ENCODE measurements at regions not wholly inside any gene's neighbourhood (a gene's known extent, or its start where the extent isn't known, plus 50 kb on each side); places are given as distances from the start of the nearest gene placed in this dataset.
"Not testable (repeated sequence)": the region's sequence is repeated elsewhere in the genome, so short reads cannot be mapped to it uniquely, and the experiment has no call there.

GRCh38 chr1:148432318-148432717 lies 50.8 kb downstream of the PPIAL4G start:
- in situ Hi-C loops (cut with HindIII; ENCODE audit: low pct_ligation_motif_present, low sequenced_read_pairs); DNase-seq; H3K36me3 ChIP-seq (replicated peaks); H3K27me3 ChIP-seq (replicated peaks); H3K4me3 ChIP-seq (ENCODE audit: low read depth, low read length); H3K27ac ChIP-seq: not testable (repeated sequence)

DNA sequence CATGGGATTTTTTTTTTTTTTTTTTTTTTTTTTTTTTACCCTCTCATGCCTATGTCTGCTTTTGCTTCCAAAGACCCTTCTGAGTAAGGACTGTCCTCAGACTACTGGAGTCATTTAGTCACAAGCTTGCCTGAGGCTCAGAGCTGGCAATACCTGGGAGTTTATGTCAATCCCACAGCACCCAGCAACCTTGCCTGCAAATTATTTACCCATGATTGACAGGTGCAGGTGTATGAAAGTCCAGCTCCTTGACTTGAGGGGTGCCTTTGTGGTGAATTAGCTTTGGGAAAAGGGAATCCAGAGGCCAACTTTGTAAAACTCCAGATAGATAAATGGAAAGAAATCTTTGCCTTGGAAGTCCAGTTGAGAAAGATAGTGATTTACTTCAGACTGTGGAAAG lies 53.2 kb downstream of the PPIAL4G start:
- H3K27me3 ChIP-seq (replicated peaks); H3K27ac ChIP-seq; DNase-seq; H3K4me3 ChIP-seq (ENCODE audit: low read depth, low read length); in situ Hi-C loops (cut with HindIII; ENCODE audit: low pct_ligation_motif_present, low sequenced_read_pairs); H3K36me3 ChIP-seq (replicated peaks): not testable (repeated sequence)

DNA sequence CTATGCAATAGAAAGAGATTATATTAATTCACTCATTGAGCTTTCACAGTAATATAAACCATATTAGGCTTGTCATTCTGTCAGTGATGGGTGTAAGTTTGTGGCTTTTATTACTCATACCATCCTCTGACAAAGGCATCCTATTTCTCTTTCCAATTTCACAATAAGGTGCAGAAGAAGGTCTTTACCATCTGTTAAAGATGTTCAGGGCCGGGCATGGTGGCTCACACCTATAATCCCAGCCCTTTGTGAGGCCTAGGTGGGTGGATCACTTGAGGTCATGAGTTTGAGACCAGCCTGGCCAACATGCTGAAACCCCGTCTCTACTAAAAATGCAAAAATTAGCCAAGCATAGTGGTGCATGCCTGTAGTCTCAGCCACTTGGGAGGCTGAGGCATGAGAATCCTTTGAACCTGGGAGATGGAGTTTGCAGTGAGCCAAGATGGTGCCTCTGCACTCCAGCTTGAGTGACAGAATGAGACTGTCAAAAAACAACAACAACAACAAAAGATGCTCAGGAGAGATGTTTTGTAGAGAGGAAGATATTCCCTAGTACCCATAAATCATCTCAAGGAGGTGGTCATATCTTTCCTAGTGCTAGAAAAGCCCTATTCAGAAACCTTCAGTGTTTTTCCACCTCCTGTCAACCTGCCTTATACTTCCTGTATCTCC lies 56.0 kb downstream of the PPIAL4G start:
- in situ Hi-C loops (cut with HindIII; ENCODE audit: low pct_ligation_motif_present, low sequenced_read_pairs); DNase-seq; H3K4me3 ChIP-seq (ENCODE audit: low read depth, low read length); H3K27me3 ChIP-seq (replicated peaks); H3K36me3 ChIP-seq (replicated peaks); H3K27ac ChIP-seq: not testable (repeated sequence)

DNA sequence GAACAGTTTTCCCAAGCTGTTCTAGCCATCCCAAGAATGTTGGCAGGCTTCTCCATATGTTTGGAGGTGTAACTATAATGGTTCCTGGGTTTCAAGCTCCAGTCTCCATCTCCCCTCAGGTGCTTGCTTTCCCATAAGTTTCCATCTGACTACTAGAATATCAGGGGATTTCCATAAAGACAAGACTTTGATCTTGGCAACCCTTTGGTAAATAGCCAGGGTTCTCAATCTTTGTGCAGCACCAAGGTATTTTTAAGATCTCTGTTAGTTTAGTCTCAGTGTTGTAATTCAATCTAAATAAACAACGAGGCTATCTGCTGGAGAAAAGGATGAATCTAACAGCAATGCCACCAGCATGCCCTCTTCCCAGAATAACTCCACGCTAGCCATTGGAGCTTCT lies 56.7 kb downstream of the PPIAL4G start:
- in situ Hi-C loops (cut with HindIII; ENCODE audit: low pct_ligation_motif_present, low sequenced_read_pairs); H3K27ac ChIP-seq; H3K27me3 ChIP-seq (replicated peaks); H3K36me3 ChIP-seq (replicated peaks); DNase-seq; H3K4me3 ChIP-seq (ENCODE audit: low read depth, low read length): not testable (repeated sequence)

- in situ Hi-C loops (cut with HindIII; ENCODE audit: low pct_ligation_motif_present, low sequenced_read_pairs); H3K4me3 ChIP-seq (ENCODE audit: low read depth, low read length); H3K36me3 ChIP-seq (replicated peaks); H3K27ac ChIP-seq; H3K27me3 ChIP-seq (replicated peaks): not testable (repeated sequence)
- DNase-seq, result peak; percentile 68
These were observed 58.7 kb downstream of the PPIAL4G start for GRCh38 chr1:148424143-148425003.

DNA sequence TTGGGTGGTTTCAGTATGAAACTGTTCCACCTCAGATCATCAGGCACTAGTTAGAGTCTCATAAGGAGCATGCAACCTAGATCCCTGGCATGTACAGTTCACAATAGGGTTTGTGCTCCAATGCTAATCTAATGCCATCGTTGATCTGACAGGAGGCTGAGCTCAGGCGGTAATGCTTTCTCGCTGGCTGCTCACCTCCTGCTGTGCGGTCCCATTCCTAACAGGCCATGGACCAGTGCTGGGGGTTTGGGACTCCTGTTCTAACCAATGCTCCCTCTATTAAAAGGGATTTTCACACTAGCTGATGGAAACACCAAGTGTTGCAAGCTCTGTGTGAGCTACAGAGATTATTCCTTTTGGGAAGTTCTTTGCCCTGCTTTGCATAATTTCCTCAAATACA lies 60.2 kb downstream of the PPIAL4G start:
- H3K36me3 ChIP-seq (replicated peaks); H3K27me3 ChIP-seq (replicated peaks); H3K27ac ChIP-seq; H3K4me3 ChIP-seq (ENCODE audit: low read depth, low read length); DNase-seq; in situ Hi-C loops (cut with HindIII; ENCODE audit: low pct_ligation_motif_present, low sequenced_read_pairs): not testable (repeated sequence)

DNA sequence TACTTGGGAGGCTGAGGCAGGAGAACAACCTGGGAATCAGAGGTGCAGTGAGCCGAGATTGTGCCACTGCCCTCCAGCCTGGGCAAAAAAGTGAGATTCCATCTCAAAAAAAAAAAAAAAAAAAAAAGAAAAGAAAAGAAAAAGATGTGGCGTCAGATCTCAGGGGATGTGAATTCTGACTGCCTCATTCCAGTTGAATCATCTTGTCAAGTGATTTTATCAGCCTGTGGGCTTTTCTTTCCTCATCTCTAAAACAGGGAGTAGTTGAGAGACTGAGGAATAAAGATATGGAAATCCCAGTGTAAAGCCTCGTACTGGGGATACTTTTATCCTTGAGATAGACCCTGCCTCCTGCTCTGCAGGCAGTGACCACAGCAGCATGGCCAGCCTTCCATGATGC lies 65.9 kb downstream of the PPIAL4G start:
- H3K36me3 ChIP-seq (replicated peaks); DNase-seq; in situ Hi-C loops (cut with HindIII; ENCODE audit: low pct_ligation_motif_present, low sequenced_read_pairs); H3K27me3 ChIP-seq (replicated peaks); H3K27ac ChIP-seq; H3K4me3 ChIP-seq (ENCODE audit: low read depth, low read length): not testable (repeated sequence)

DNA sequence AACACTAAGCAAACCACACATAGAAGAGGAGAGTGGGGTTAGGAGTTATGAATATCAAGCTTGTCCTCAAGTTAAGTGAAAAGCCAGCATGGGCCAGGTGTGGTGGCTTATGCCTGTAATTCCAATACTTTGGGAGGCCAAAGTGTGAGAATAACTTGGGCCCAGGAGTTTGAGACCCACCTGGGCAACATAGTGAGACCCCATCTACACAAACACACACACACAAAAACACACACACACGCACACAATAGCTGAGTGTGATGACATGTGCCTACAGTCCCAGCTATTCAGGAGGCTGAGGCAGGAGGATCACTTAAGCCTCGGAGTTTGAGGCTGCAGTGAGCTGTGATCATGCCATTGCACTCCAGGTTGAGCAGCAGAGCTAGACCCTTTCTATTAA lies 69.7 kb downstream of the PPIAL4G start:
- H3K27ac ChIP-seq; in situ Hi-C loops (cut with HindIII; ENCODE audit: low pct_ligation_motif_present, low sequenced_read_pairs); H3K4me3 ChIP-seq (ENCODE audit: low read depth, low read length); DNase-seq; H3K27me3 ChIP-seq (replicated peaks); H3K36me3 ChIP-seq (replicated peaks): not testable (repeated sequence)

GRCh38 chr1:148404786-148405568 lies 78.1 kb downstream of the PPIAL4G start:
- H3K4me3 ChIP-seq (ENCODE audit: low read depth, low read length); H3K36me3 ChIP-seq (replicated peaks); DNase-seq; H3K27ac ChIP-seq; H3K27me3 ChIP-seq (replicated peaks); in situ Hi-C loops (cut with HindIII; ENCODE audit: low pct_ligation_motif_present, low sequenced_read_pairs): not testable (repeated sequence)

DNA sequence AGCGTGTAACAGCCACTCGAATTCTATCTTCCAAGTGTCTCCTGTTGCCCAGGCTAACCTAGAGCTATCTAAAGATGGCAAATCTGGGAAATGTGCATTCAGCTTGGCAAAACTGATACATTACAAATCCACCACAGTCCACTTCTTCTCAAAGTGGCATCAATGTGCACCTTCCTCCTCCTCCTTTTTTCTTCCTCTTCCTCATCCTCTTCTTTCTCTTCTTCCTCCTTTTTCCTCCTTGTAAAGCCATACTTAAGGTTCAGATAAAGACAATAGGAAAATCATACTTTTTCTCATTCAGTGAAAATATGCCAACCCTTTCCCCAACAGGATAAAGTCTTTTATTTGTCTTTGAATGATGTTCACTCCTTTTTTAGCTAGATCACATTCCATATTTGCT lies 79.2 kb downstream of the PPIAL4G start:
- H3K27me3 ChIP-seq (replicated peaks); DNase-seq; in situ Hi-C loops (cut with HindIII; ENCODE audit: low pct_ligation_motif_present, low sequenced_read_pairs); H3K36me3 ChIP-seq (replicated peaks); H3K27ac ChIP-seq; H3K4me3 ChIP-seq (ENCODE audit: low read depth, low read length): not testable (repeated sequence)

- peak overlapping the region; percentile 67 for H3K4me3 ChIP-seq (ENCODE audit: low read depth, low read length)
- DNase-seq; H3K36me3 ChIP-seq (replicated peaks); H3K27ac ChIP-seq; in situ Hi-C loops (cut with HindIII; ENCODE audit: low pct_ligation_motif_present, low sequenced_read_pairs); H3K27me3 ChIP-seq (replicated peaks): not testable (repeated sequence)
These were observed 80.0 kb downstream of the PPIAL4G start for GRCh38 chr1:148403085-148403456.

DNA sequence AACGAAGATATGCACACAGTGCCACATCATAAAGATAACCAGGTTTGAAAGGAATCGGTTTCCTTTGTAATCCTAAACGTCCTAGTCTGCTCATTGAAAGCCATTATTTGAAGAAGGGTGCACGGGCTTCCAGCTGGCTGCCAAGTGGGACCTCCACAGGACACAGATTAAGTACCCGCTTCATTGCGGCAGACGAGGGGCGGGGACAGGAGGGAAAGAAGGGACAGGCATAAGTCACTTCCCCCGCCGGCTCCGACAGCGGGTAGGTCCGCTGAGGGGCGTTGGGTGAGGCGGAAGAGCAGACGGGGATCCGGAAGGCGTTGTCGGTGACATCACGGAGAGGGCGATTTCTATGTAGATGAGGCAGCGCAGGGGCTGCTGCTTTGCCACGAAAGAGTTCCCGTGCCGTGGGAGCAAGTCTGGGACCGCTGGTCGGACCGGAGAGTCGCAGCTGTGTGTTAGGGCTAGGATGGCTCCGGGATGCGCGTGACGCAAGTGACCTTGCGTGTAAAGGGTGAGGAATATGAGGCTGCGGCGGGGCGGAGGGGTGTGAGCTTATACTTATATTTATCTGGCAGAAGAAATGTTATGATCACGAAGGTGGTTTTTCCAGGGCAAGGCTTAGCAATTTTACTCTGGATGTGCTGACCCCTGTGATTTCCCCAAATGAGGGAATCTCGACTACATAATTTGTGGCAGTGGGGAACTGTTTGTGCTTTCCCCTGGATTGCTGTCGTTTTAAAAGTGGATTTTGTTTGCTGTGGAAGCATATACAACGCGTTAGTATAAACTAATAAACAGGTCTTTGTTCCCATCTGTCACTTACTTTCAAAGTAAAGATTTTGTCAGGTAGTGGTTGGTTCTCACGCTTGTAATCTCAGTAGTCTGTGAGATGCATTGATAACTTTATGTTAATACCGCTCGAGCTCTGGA lies 80.7 kb downstream of the PPIAL4G start:
- peak overlapping the region; percentile 93 for H3K27ac ChIP-seq
- H3K4me3 ChIP-seq (ENCODE audit: low read depth, low read length), result peak overlapping the region; percentile 67
- peak; percentile 73 for DNase-seq
- H3K36me3 ChIP-seq (replicated peaks); H3K27me3 ChIP-seq (replicated peaks); in situ Hi-C loops (cut with HindIII; ENCODE audit: low pct_ligation_motif_present, low sequenced_read_pairs): not testable (repeated sequence)

- not testable (repeated sequence) for H3K27ac ChIP-seq
These were observed 85.6 kb downstream of the PPIAL4G start for GRCh38 chr1:148397516-148397915.

More at GRCh38 chr1:148397516-148397915, 85.6 kb downstream of the PPIAL4G start:
- DNase-seq; H3K27me3 ChIP-seq (replicated peaks); H3K4me3 ChIP-seq (ENCODE audit: low read depth, low read length); H3K36me3 ChIP-seq (replicated peaks); in situ Hi-C loops (cut with HindIII; ENCODE audit: low pct_ligation_motif_present, low sequenced_read_pairs): not testable (repeated sequence)

All from brain microvascular endothelial cell (primary cell).